HG03460 (cell line): ENCODE measurements at regions not wholly inside any gene's neighbourhood (a gene's known extent, or its start where the extent isn't known, plus 50 kb on each side); places are given as distances from the start of the nearest gene placed in this dataset.

Source experiments
- ATAC-seq: cut with Tn5 transposase; IDR thresholded peaks from one replicate; pipeline ENCODE4 v1.9.1; 2021; ENCODE audit not compliant: unreplicated experiment

- no peak for ATAC-seq
Observed at GRCh38 chr4:24248674-24249630, 335.4 kb downstream of the DHX15 start.

DNA sequence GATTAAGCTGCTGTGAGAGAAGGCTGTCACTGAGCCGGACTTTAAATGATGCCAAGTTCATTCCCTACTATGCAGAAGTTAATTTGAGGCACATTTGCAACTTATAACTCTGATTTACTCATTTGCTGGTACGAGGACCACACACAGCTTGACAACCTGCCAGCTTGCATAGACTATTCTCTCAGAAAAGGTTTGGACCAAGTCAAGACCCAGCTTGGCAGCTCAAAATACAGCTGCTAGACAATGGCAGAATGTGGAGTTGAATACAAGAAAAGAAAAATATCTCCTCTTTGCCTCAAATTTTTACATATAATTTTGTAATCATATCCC, 338.9 kb downstream of the DHX15 start:
- ATAC-seq = no peak

DNA sequence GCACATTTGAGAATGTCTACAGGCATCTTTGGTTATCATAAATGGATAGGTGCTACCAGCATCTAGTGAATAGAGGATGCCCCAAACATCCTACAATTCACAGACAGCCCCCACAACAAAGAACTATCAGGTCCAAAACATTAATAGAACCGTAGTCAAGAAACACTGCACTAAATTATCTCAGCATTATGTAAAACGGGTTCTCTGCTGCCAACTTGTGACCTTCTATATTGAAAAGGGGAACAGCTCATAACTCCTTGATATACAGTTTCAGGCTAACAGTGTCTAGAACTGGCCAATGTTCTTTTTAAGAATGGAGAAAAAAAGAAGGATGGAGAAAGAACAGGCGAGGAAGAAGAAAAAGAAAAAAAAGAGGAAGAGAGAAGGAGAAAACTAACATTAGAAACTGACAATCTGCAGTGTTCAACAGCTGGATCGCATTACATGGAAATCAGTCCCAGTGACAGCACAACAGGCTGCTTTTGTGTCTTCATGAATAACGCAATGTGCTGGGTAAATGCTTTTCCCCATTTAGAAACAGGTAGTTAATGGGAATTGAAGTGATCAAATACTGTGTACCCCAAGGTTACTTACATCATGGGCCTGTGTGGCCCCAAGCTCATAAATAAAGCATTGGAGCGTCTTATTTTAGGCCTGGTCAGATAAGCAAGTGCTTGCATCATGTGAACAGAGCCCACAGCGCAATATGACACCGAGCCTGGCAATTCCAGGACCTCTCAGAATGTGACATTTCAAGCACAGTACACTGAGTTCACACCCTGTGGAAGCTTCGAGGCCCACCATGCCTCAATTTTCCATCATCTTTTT, 339.5 kb downstream of the DHX15 start:
- ATAC-seq = no peak

DNA sequence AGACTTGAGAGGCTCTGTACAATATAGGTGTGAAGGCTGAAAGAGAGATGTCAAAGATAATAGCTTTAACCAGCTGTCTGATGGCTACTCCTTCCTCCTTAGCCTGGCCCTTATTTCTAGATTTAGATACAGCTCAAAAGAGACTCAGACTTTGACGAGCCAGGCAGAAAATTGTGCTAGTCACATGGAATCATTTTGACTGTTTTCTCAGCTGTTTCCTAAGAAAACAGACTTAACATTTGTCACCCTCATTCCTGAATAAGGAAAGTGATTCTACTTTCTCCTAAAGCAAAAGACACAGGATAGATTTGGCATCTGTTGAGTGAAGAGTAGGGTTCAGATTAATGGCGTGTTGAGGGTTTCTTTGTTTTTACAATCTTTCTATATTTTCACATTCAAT, 340.7 kb downstream of the DHX15 start:
- no peak for ATAC-seq

DNA sequence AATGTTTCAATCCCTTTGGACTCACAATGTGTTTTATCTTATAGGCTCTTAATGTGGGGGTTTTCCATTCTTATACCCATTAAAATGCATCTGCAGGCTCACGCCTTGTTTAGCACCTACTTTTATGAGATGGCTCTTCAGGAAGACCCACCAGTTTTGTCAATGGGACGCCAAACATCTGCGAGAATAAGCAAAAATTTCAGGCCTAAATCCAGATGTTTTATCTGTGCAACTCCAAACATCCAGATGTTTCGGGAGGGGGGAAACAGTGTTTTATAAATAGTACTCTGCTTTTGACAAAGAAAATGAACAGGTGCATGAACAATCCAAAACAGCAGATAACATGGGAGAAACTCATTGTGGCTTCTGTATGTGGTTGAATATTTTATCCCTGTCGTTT, 342.8 kb downstream of the DHX15 start:
- ATAC-seq = no peak

DNA sequence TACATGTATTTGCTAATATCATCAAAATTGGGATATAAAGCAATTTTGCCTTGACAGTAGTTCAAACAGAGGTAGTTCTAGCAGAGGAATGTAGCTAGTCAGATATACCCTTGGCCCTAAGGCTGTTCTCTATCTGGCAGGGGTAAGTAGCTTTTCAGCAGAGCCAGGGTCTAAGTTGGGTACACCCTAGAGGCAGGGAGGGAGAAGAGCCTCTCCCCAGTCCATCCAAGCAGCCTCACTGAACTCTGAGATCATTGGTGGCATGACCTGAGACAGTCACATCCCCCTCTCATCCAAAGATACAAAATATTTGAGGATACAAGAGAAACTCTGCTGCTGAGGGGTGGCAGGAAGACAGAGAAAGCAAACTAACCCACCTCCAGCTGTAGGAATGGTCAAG, 343.7 kb downstream of the DHX15 start:
- no peak for ATAC-seq

GRCh38 chr4:24237709-24238108, 346.6 kb downstream of the DHX15 start:
- ATAC-seq = no peak

- ATAC-seq = no peak
Observed at GRCh38 chr4:24236532-24236931, 346.7 kb upstream of the PPARGC1A start.

DNA sequence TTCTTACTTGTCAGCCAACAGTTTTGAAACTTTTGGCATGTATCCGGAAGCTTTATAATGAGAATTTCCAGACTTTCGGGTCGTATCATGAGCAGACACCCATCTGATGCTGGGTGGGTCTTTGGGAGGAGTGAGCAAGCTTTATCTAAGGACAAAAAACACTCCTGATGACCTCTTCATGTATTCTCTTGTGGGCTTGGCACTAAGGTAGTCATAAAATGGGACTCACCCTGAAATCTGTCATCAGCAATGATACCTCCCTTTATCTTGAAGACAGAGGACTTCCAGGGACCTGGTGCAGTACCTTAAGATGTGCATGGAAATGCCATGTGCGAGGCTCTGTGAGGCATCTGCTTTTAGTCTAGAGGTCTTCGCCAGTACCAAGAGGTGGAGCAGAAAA, 346.3 kb upstream of the PPARGC1A start:
- no peak for ATAC-seq

GRCh38 chr4:24235618-24236017, 345.8 kb upstream of the PPARGC1A start:
- no peak for ATAC-seq

- no peak for ATAC-seq
Observed at GRCh38 chr4:24234288-24234848, 344.5 kb upstream of the PPARGC1A start.

- no peak for ATAC-seq
Observed at GRCh38 chr4:24230955-24231354, 341.1 kb upstream of the PPARGC1A start.

DNA sequence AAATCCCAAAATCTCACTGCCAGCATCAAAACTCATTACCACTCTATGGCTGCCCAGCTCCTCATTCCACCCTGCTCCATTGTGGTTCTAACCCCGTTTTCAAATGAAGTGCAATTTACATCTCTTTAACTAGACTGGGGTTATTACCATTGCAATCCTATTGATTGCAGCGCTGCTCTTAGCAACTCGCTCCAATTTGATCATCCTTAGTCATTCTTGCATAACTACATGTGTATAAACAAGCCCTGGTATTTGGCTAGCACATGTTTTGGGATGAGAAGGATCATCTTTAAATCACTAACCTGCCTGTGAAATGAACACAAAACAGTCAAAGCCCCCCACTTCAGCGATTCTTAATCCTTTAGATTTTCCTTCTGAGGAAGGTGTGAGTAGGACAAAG, 340.1 kb upstream of the PPARGC1A start:
- ATAC-seq = no peak

DNA sequence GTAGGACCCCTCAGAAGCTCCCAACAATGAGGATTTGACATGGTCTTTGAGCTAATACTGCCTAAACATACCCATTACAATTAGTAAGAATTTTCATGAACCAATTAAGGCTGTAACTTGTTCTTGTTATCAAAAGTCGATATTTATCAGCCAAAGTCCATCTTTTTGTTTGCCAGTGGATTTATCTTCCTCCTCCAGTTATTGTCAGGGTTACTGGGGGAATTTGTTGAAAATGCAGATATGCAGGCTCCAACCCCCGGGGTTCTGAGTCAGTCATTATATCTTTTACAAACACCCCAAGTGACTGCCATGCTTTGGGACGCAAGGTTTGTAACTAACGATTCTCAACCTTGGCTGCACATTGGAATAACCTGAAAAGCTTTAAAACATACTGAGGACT, 338.8 kb upstream of the PPARGC1A start:
- ATAC-seq = no peak

- no peak for ATAC-seq
Observed at GRCh38 chr4:24226667-24227066, 336.8 kb upstream of the PPARGC1A start.

DNA sequence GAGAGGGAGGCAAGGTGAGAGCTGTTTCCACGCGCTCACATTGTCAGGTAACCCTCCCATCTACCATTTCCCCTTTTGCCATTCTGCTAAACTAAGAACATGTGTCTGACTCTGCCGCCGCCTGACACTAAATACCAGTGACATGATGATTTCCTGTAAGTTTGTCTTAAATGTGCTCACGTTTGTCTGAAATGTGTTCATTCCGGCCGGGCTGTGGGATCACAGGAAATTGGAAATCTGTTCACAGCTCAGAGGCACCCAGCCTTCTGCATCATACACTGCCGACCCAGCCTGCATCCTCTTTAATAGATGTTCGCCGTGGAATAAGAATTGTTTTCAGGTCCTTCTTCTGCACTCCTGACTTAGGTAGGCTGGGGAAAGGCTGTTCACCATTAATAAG, 336.2 kb upstream of the PPARGC1A start:
- ATAC-seq = no peak

- ATAC-seq = no peak
Observed at GRCh38 chr4:24224446-24224845, 334.6 kb upstream of the PPARGC1A start.

DNA sequence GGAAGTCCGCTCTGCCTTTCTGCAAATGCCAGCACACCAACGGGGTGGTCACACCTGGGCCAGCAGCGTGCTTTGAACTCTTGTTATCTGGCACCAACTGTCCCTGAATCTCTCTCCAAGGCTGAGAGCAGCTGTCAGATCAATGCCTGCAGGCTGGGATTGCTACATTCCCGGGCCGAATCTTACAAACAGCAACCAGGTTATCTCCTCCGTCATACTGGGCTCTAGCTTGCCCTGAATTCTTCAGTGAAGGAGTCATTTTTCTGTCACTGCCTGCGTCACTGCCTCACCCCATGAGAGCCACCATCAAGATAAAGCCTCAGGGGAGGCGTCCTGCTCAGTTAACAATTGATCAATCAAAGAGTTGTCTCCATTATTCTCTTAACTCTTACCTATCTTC, 329.4 kb upstream of the PPARGC1A start:
- ATAC-seq = no peak

- ATAC-seq = no peak
Observed at GRCh38 chr4:24218566-24218965, 328.7 kb upstream of the PPARGC1A start.

- ATAC-seq = no peak
Observed at GRCh38 chr4:24214796-24215195, 324.9 kb upstream of the PPARGC1A start.

DNA sequence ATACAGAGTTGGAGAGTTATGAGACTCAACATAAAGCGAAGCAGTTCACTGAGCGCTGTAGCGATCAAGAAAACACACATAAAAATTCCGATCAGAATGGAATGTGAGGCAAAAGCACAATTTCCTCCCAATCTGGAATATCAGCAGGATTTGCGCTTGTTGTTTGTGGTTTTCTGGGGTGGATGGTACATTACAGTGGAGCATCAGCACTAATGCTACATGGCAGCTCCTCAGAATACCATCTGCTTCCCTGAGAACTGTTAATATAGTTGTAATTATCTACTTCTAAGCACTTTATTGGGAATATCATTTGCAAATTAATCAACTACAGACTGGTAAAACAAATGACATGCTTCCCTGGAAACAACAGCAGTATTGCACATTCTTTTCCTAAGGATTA, 324.1 kb upstream of the PPARGC1A start:
- ATAC-seq = no peak

DNA sequence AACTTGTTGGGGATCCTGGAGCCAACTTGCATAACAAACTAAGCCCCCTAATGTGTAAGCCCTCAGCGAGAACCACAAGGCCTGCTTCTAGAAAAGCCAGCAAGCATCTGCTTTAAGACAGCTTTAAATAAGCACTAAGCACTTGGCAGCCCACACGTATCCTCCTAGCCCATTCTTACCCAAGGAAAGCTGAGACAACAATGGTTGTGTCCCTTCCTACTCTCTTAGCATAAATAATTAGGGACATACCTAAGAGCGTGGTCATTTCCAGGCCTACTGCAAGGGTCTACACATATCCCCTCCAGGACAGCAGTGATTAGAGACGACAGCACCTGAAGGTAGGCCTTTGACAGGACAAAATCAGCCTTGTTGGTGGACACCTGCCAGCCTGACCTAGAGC, 322.8 kb upstream of the PPARGC1A start:
- ATAC-seq = no peak
